Eye (tissue), 1 donor: ENCODE measurements at regions not wholly inside any gene's neighbourhood (a gene's known extent, or its start where the extent isn't known, plus 50 kb on each side); places are given as distances from the start of the nearest gene placed in this dataset.
A peak's percentile ranks its signal among the peaks of the same experiment; 100 is the strongest.
"Not testable (repeated sequence)": the region's sequence is repeated elsewhere in the genome, so short reads cannot be mapped to it uniquely, and the experiment has no call there.

ENCODE experiments used
- DNase-seq: peaks from one replicate; pipeline ENCODE4 v3.0.0-alpha.2; 2015

DNA sequence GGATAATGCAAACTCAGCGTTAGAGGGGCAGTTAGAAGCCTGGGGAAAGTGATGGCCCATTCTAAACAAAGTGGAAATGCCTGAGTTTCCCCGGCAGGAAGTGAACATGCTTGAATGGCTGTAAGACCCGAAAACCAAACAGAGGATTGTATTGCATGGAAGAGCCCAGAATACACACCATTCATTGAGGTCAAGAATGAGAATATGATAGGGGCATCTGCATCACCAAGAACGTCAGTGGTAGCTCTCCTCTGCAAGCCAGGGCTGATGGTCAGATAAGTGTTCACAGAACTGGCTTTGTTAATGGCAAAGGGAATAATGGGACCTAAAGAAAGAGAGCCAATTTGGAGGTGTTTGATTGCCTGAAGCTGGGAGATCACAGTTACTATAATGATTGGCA is 663.4 kb downstream of the KHDRBS2 start:
- no peak for DNase-seq

DNA sequence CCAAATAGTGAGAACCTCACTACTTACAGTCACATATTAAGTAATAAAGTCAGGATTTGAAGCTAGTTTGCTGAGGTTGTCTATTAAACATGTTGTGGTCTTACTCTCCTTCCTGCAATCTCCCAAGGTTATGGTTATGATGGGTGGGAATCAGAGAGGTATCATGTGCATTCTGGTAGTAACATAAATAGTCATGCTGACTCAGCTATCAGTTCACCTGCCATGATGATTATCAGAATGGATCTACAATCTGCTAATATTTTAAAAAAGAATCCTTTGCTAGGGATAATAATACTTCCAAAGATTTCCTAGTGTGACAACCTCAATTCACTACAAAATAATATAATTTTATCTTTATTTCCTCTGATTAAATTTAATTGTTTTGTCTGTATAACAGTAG is 671.9 kb downstream of the KHDRBS2 start:
- DNase-seq = no peak

DNA sequence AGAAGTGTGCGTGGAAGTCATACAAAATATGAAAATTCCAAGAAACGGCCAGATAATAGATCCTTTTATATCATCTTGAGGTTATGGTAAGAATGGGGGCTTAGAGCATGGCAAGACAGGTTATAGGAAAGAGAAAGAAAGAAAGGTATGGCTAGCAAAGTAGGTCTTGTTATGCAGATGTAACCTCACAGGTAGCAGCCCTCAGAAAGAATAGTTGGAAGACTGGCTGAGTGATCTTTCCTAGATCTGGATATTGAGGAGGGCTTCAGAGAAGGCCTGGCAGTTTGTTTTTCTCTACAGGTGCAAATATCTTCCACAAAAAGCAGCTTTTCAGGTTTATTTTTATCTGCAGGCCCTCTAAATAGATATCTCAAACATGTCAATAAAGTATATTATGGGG is 679.5 kb downstream of the KHDRBS2 start:
- DNase-seq = no peak

DNA sequence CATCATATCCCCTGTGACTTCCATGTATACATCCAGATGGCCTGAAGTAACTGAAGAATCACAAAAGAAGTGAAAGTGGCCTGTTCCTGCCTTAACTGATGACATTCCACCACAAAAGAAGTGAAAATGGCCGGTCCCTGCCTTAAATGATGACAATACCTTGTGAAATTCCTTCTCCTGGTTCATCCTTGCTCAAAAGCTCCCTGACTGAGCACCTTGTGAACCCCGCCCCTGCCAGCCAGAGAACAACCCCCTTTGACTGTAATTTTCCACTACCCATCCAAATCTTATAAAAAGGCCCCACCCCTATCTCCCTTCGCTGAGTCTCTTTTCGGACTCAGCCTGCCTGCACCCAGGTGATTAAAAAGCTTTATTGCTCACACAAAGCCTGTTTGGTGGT is 680.2 kb downstream of the KHDRBS2 start:
- not testable (repeated sequence) for DNase-seq

DNA sequence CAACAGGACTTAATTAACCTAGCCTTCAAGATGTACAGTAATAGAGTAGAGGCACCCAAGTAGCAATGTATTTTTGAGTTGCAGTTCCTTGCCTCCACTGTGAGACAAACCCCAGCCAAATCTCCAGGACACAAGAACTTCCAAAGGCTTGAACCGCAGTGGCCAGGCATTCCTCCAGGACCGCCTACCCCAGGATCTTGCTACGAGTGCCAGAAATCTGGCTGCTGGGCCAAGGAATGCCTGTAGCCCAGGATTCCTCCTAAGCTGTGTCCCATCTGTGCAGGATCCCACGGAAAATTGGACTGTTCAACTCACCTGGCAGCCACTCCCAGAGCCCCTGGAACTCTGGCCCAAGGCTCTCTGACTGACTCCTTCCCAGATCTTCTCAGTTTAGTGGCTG is 683.9 kb downstream of the KHDRBS2 start:
- DNase-seq = not testable (repeated sequence)

DNA sequence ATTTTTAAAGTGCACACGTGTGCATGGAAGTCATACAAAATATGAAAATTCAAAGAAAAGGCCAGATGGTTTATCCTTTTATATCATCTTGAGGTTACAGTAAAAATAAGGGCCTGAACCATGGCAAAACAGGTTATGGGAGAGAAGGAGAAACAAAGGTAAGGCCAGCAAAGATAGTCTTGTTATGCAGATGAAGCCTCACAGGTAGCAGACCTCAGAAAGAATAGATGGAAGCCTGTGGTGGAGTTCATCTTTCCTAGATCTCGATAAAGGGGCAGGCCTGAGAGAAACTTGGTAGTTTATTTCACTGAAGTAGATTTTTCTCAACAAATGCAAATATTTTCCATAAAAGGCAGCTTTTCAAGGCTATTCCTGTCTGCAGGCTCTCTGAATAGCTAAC is 693.8 kb downstream of the KHDRBS2 start:
- no peak for DNase-seq

DNA sequence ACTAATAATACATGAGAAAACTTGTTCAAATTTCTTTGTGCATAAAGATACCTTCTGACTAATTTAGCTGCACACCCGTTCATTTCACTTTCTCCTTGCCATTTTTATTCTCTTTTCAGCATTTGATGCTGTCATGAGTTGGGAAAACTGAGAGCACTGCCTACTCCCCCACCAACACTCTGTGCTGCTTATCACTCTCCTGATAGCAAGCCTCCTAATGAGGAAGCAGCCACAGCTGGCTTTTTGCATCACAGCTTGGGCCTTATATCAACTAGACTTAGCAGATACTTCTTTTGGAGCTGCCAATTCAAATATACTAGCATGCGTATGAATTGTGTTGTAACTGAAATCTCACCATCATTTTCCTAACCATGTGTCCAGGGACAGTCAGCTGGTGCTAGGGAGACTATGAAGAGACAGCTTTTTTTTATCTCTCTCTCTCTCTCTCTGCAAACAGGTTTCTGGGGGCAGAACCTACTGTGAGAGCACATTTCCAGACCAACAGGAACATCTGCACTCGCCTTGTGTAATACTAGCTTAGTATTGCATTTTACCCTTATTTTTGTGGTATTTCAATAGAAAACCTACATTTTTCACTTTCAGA is 699.0 kb downstream of the KHDRBS2 start:
- no peak for DNase-seq

DNA sequence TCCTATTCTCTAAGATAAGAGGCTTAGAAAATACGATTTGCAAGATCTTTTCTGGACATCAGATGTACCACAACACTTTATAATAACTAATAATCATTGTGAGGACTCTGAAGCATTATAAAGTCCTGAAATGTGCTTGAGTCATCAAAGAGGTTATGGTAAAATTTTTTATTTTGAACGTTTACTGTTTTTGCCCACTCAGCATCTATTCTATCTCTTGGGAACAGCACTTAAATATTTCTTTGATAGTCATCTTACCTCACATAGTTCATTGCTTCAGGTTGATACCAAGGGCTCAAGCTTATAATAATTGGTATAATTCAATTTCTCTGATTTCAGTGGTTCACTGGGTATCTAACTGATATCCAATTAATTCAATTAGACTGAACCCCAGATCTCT is 700.5 kb downstream of the KHDRBS2 start:
- no peak for DNase-seq

DNA sequence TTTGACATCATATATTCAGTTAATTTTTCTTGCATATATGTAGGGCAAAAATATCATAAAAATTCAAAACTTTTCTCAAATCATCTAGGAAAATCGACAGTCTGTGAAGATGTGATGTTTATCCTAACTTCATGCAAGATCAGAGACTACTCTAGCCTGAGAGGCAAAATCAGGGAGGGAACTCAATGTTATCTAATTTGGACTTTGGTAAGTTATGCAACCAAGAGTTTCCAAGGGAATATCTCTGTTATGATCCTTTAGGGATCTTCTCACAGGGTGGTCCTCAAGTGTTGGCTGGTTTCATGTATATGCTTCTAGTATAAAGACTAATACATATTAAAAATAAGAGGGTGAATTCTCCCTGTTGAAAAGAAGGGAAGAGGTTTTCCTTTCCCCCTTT is 723.9 kb downstream of the KHDRBS2 start:
- no peak for DNase-seq

DNA sequence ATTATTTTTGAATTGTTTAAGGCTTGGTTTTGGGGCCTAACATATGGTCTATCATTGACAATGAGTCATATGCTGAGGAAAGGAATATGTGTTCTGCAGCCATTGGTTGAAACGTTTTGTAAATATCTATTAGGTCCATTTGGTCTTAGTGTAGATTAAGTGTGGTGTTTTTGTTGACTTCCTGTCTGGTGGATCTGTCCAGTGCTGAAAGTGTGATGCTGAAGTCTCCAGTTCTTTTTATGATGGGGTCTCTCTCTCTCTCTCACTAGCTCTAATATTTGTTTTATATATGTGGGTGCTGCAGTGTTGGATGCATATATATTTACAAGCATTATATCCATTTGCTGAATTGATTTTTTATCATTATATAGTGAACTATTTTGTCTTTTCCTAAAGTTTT is 727.2 kb downstream of the KHDRBS2 start:
- DNase-seq = no peak

DNA sequence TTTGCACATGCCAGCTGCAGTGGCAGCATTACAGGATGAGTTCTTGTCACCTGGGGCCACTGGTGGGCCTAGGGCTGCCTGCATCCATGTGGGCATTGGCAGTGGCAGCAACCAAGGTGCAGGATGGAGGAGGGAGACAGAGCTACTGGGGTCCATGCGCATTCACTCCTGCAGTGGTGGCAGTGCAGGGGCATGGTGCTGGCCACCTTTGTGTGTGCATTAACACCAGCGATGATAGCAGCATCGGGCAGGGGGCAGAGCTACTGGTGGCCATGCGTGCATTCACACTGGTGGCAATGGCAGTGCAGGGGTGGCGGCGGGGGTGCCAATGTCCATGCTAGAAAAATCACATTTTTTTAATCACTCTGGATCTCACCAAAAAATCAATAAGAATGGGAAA is 730.0 kb downstream of the KHDRBS2 start:
- DNase-seq = no peak

DNA sequence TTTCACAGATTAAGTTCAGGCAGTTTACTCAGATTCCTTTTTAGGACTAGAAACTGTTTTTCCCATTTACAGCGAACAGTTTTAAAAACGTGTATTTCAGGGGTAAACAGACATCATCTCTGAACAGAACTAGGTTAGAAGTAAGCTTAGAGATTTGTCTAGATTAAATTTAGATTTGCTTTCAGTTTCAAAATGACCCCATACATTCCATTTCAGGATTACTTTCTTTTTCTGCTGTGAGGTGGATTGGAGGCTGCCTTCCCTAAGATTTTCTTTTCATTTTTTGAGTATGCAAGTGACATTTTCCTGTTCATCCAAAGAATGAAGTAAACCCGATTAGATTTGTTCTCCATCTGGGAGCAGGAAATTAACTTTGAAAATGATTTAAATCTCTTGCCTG is 747.2 kb downstream of the KHDRBS2 start:
- peak; percentile 0 for DNase-seq

DNA sequence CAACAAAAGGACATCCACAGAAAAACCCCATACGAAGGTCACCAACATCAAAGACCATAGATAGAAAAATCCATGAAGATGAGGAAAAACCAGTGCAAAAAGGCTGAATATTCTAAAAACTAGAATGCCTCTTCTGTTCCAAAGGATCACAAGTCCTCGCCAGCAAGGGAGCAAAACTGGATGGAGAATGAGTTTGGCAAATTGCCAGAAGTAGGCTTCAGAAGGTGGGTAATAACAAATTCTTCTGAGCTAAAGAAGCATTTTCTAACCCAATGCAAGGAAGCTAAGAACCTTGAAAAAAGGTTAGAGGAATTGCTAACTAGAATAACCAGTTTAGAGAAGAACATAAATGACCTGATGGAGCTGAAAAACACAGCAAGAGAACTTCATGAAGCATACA is 753.3 kb downstream of the KHDRBS2 start:
- not testable (repeated sequence) for DNase-seq
